ENCODE measurements at regions not wholly inside any gene's neighbourhood (a gene's known extent, or its start where the extent isn't known, plus 50 kb on each side); places are given as distances from the start of the nearest gene placed in this dataset.
"Not testable (repeated sequence)": the region's sequence is repeated elsewhere in the genome, so short reads cannot be mapped to it uniquely, and the experiment has no call there.

GRCh38 chr7:26087321-26088091 is 64.5 kb upstream of the NFE2L3 start:
- ATAC-seq: no peak
- Histone ChIP-seq H3K36me3 (no peaks in the 10 kb centered on the region), H3K27ac (no peak overlapping the region), H3K4me3 (no peak overlapping the region), H3K27me3 (no peaks in the 10 kb centered on the region), H3K4me1 (peaks cover 0 to 17% of the 10 kb centered on the region in 2 donors), H3K9me3 (peaks cover 0 to 4% of the 10 kb centered on the region in 2 donors)
- no peak for TF ChIP-seq CTCF (IDR thresholded peaks at IDR 0.05)
- no peak for DNase-seq
- intact Hi-C loops (cut with DNase I): loop anchor here in 1 of 2 donors (10.0 kb wide), 2 partner anchors 107 to 277 kb away; no protein-coding TSS in a partner anchor

GRCh38 chr7:26089469-26089868 is 62.5 kb upstream of the NFE2L3 start:
- not testable (repeated sequence) for H3K9me3 ChIP-seq, DNase-seq, H3K4me3 ChIP-seq, H3K36me3 ChIP-seq, ATAC-seq, H3K27me3 ChIP-seq
- Histone ChIP-seq H3K27ac (peak overlapping the region in 1 of 2 donors; percentile 48), H3K4me1 (peaks cover 0 to 17% of the 10 kb centered on the region in 2 donors)
- intact Hi-C loops (cut with DNase I): loop anchor here in 1 of 2 donors (10.0 kb wide), 2 partner anchors 105 to 275 kb away; no protein-coding TSS in a partner anchor

- no peaks in the 10 kb centered on the region for H3K27me3 ChIP-seq
- TF ChIP-seq CTCF (IDR thresholded peaks at IDR 0.05): peak; percentile 51 to 59
Measured at GRCh38 chr7:26090927-26091519, 61.0 kb upstream of the NFE2L3 start.

GRCh38 chr7:26091933-26092332 is 60.1 kb upstream of the NFE2L3 start:
- TF ChIP-seq CTCF (IDR thresholded peaks at IDR 0.05): no peak
- DNase-seq (no peak), ATAC-seq (no peak)
- peaks cover 0 to 4% of the 10 kb centered on the region in 2 donors for H3K9me3 ChIP-seq
- H3K4me1 ChIP-seq: peaks cover 0 to 17% of the 10 kb centered on the region in 2 donors
- intact Hi-C loops (cut with DNase I): no loop called here
- H3K27me3 ChIP-seq: no peaks in the 10 kb centered on the region
- H3K4me3 ChIP-seq: no peak overlapping the region
- no peak overlapping the region for H3K27ac ChIP-seq
- no peaks in the 10 kb centered on the region for H3K36me3 ChIP-seq

More at GRCh38 chr7:26090927-26091519, 61.0 kb upstream of the NFE2L3 start:
- intact Hi-C loops (cut with DNase I): no loop called here
- no peak overlapping the region for H3K27ac ChIP-seq
- DNase-seq (peak in 2 of 4 donors; percentile 42 to 72), ATAC-seq (peak; percentile 93)
- peaks cover 0 to 4% of the 10 kb centered on the region in 2 donors for H3K9me3 ChIP-seq
- no peaks in the 10 kb centered on the region for H3K36me3 ChIP-seq
- peaks cover 0 to 17% of the 10 kb centered on the region in 2 donors for H3K4me1 ChIP-seq
- H3K4me3 ChIP-seq: peak overlapping the region in 1 of 2 donors; percentile 9

- no peaks in the 10 kb centered on the region for H3K36me3 ChIP-seq
- no peaks in the 10 kb centered on the region for H3K27me3 ChIP-seq
- intact Hi-C loops (cut with DNase I): no loop called here
- no peak overlapping the region for H3K27ac ChIP-seq
- ATAC-seq (no peak), DNase-seq (no peak)
- peaks cover 0 to 28% of the 10 kb centered on the region in 2 donors for H3K4me1 ChIP-seq
- no peak overlapping the region for H3K4me3 ChIP-seq
- no peak for TF ChIP-seq CTCF (IDR thresholded peaks at IDR 0.05)
- peaks cover 0 to 4% of the 10 kb centered on the region in 2 donors for H3K9me3 ChIP-seq
Measured at GRCh38 chr7:26093023-26093422, 59.0 kb upstream of the NFE2L3 start.

Data from left lung (tissue), 4 donors.